ENCODE measurements at regions not wholly inside any gene's neighbourhood (a gene's known extent, or its start where the extent isn't known, plus 50 kb on each side); places are given as distances from the start of the nearest gene placed in this dataset.

GRCh38 chr7:115638853-115639252, 391.7 kb downstream of the TFEC start:
- no peak overlapping the region for H2BK20ac ChIP-seq (ENCODE audit: low read length)
- H4K8ac ChIP-seq (ENCODE audit: extremely low read depth, insufficient read depth, low read length), result no peak overlapping the region
- no peak for DNase-seq (ENCODE audit: low read depth in 1 of 2, low spot score in 2 of 2)
- no peak overlapping the region for H4K91ac ChIP-seq (replicated peaks; ENCODE audit: insufficient read length, low read length)
- FAIRE-seq, result no peak
- ChIA-PET CTCF (ENCODE audit: partially characterized antibody) (interaction anchor here (1.2 to 2.4 kb wide), 5 partner anchors 8 to 68 kb away, joined by 3 to 10 read pairs (median 3); no protein-coding TSS in a partner anchor), POLR2A (ENCODE audit: partially characterized antibody) (no interaction called here)
- H2BK120ac ChIP-seq (replicated peaks; ENCODE audit: low read depth, low read length), result no peak overlapping the region
- no peaks in the 10 kb centered on the region for H3K27me3 ChIP-seq (replicated peaks in 1 of 4; ENCODE audit: control insufficient read depth in 3 of 4, extremely low read depth in 1 of 4, insufficient read depth in 3 of 4, low read length in 3 of 4)
- no peak overlapping the region for H2AK5ac ChIP-seq (ENCODE audit: low read depth, low read length)
- H3K4me3 ChIP-seq (ENCODE audit: extremely low read depth in 1 of 4, insufficient read depth in 2 of 4, low read depth in 3 of 4, low read length in 4 of 4), result no peak overlapping the region
- H3K4me1 ChIP-seq (replicated peaks in 1 of 4; ENCODE audit: control insufficient read depth in 3 of 4, insufficient read depth in 4 of 4, low read length in 3 of 4), result no peaks in the 10 kb centered on the region
- no peak overlapping the region for H2BK15ac ChIP-seq (ENCODE audit: low read length)
- no peak overlapping the region for H2BK5ac ChIP-seq (ENCODE audit: low read depth, low read length)
- no peak overlapping the region for H3K27ac ChIP-seq (ENCODE audit: low read depth, low read length)
- no peak overlapping the region for H3K4me2 ChIP-seq (ENCODE audit: insufficient read depth in 1 of 2, low read depth in 2 of 2, low read length in 2 of 2)
- no peaks in the 10 kb centered on the region for H3K9me3 ChIP-seq (ENCODE audit: insufficient read depth in 2 of 2, low read depth in 1 of 2, low read length in 1 of 2)
- H3K23ac ChIP-seq (ENCODE audit: insufficient read length), result no peak overlapping the region
- H4K5ac ChIP-seq (ENCODE audit: insufficient read length, low read depth, low read length), result no peak overlapping the region
- H3K79me1 ChIP-seq (ENCODE audit: low read depth, low read length), result no peaks in the 10 kb centered on the region
- no peaks in the 10 kb centered on the region for H3K36me3 ChIP-seq (ENCODE audit: control insufficient read depth in 2 of 4, insufficient read depth in 4 of 4, low read length in 3 of 4)
- no peak overlapping the region for H3K14ac ChIP-seq (ENCODE audit: insufficient read length)
- peaks cover 3% of the 10 kb centered on the region; the same call in 1 of the 2 replicates for H3K23me2 ChIP-seq (ENCODE audit: low read depth, low read length)
- no peak overlapping the region for H3K4ac ChIP-seq (replicated peaks; ENCODE audit: insufficient read length, low read depth, low read length)
- no peak overlapping the region for H2BK12ac ChIP-seq (ENCODE audit: low read depth, low read length)
- no peak overlapping the region for H3K18ac ChIP-seq (ENCODE audit: extremely low read depth, low read length)
- WGBS, 2 experiments (ENCODE audit: extremely low coverage in 1 of 2, insufficient coverage in 1 of 2, insufficient read length in 1 of 2, insufficient replicate concordance in 2 of 2, low coverage in 1 of 2, low lambda C conversion rate in 2 of 2, missing lambda C conversion rate in 1 of 2), result 94% methylated on average over 4 of the region's 4 CpGs; no CpG with 5 or more reads in 1 of the 2 experiments
- H2AFZ ChIP-seq (ENCODE audit: low read length), result no peak overlapping the region
- no peaks in the 10 kb centered on the region for H3K79me2 ChIP-seq (ENCODE audit: control insufficient read depth in 1 of 2, insufficient read depth in 2 of 2, low read length in 2 of 2)
- no peak overlapping the region for H3K56ac ChIP-seq (replicated peaks; ENCODE audit: insufficient read length, low read depth, low read length)
- no peaks in the 10 kb centered on the region for H4K20me1 ChIP-seq (replicated peaks in 1 of 2; ENCODE audit: control insufficient read depth in 1 of 2, insufficient read depth in 2 of 2, low read length in 2 of 2)
- no peak overlapping the region for H3K9ac ChIP-seq (replicated peaks in 1 of 4; ENCODE audit: extremely low read depth in 1 of 4, low read depth in 3 of 4, low read length in 3 of 4)
- no peak for TF ChIP-seq CHD2 (IDR thresholded peaks at IDR 0.05; ENCODE audit: low read length)
- TF ChIP-seq TAF1 (IDR thresholded peaks at IDR 0.05; ENCODE audit: low read depth, low read length), result no peak
- TF ChIP-seq MAX (IDR thresholded peaks at IDR 0.05), result no peak
- no peak for TF ChIP-seq RBBP5 (IDR thresholded peaks at IDR 0.05; ENCODE audit: borderline replicate concordance, low read depth, low read length)
- no peak for TF ChIP-seq SP2 (IDR thresholded peaks at IDR 0.05; ENCODE audit: low read length)
- TF ChIP-seq CEBPB (IDR thresholded peaks at IDR 0.05; ENCODE audit: low read depth, low read length), result no peak
- TF ChIP-seq TBP (IDR thresholded peaks at IDR 0.05; ENCODE audit: low read depth, low read length), result no peak
- no peak for TF ChIP-seq BACH1 (IDR thresholded peaks at IDR 0.05; ENCODE audit: low read length)
- no peak for TF ChIP-seq ATF3 (IDR thresholded peaks at IDR 0.05; ENCODE audit: insufficient read depth, low read depth, low read length)
- no peak for TF ChIP-seq POU5F1 (IDR thresholded peaks at IDR 0.05; ENCODE audit: low read depth, low read length)
- no peak for TF ChIP-seq SIX5 (IDR thresholded peaks at IDR 0.05; ENCODE audit: low read depth, low read length)
- no peak for TF ChIP-seq EGR1 (IDR thresholded peaks at IDR 0.05; ENCODE audit: borderline replicate concordance, low read depth, low read length)
- TF ChIP-seq HDAC6 (IDR thresholded peaks at IDR 0.05; ENCODE audit: low read depth, low read length), result no peak
- no peak for TF ChIP-seq CBX8 (IDR thresholded peaks at IDR 0.05; ENCODE audit: borderline replicate concordance, low read depth, low read length)
- no peak for TF ChIP-seq PHF8 (conservative IDR thresholded peaks at IDR 0.05; ENCODE audit: low read depth, low read length)
- TF ChIP-seq JUN (IDR thresholded peaks at IDR 0.05; ENCODE audit: low read depth, low read length), result no peak
